RPMI7951 (cell line): ENCODE measurements at regions not wholly inside any gene's neighbourhood (a gene's known extent, or its start where the extent isn't known, plus 50 kb on each side); places are given as distances from the start of the nearest gene placed in this dataset.
"Not testable (repeated sequence)": the region's sequence is repeated elsewhere in the genome, so short reads cannot be mapped to it uniquely, and the experiment has no call there.

Experiments used
- DNase-seq: peaks from one replicate; pipeline ENCODE4 v3.0.0-alpha.2; 2012; ENCODE audit warnings: low read depth

DNA sequence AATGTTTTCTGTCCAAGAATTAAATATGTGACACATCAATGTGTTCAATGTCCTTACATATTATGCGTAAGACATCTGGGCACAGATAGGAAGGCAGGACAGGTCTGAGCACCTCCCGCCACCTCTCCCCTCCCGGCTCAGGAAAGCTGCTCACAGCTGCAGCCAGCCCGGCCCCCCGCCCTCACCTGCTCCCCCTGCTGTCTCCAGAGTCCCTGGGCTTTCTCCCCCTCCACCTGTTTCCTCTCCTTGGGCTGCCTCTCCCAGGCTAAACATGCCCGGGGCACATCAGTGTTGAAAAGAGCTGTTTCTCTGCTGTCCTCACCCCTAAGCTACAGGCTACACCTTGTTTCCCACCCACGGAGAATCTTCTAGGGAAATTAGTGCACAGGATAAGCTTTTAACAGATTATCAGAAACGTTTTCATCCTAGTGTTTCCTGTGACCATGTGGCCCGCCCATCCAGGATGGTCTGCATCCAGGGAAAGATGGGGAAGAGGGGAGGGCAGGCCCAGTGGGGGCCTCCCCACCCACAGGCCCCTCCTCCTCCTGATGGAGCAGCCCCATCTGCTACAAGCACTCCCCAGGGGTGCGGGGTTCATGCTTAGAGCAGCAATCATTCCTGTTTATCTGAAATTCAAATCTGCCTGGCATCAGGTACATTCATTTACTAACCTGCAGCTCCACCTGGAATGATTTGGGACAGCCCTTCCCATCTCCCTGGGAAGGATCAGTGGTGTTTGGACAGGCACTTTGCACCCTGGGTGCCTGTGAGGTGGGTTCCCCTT lies 273.8 kb upstream of the SFSWAP start:
- no peak for DNase-seq

DNA sequence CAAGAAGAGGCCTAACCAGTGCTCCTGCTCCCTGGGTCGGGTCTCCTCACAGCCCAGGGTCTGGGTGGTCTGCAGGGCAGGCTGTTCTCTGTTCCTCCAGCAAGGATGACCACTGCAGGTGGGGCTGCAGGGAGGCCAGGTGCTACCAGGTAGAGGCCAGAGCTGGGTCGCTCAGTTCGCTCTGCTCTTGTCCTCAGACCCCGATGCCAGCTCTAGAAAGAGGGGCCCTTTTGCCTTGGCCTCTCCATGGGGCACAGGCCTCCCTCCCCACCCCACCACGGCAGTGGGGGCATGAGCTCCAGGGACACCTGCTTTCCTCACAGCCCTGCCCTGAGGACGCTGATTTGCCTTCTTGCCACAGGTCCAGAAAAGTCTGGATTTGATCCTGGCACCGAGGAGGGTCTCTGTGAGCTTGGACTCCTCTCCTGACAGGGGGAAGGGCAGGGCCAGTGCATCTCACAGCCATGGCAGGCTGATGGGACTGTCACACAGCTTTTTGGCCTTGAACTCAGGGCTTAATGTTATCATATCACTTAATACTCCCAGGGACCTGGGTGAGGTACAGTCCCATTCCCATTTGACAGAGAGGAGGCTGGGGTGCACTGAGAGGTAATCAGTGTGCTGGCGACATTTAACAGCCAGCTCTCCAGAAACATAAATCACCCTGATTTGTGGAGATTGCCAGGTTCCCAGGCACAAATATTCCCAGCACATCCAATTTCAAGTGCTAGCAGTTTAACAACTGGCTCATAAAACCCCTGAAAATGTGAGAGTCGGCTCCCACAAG lies 273.0 kb upstream of the SFSWAP start:
- DNase-seq = no peak

DNA sequence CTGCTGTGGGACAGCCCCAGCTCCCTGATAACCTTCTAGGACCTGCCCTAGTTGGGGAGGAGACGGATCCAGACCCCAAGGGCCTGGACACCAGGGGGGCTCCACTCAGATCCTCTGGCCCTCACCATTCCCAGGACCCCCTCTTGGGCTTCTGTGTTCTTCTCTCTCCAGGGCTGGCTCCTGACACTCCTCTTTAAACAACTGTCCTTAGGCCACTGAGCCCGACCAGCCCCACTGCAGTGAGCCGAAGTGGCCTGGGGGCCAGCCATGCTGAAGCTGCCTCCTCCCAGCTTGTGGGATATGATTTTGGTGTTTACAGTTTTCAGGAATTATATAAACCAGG lies 272.4 kb upstream of the SFSWAP start:
- not testable (repeated sequence) for DNase-seq

- no peak for DNase-seq
These were observed 272.0 kb upstream of the SFSWAP start for GRCh38 chr12:131438881-131439280.

DNA sequence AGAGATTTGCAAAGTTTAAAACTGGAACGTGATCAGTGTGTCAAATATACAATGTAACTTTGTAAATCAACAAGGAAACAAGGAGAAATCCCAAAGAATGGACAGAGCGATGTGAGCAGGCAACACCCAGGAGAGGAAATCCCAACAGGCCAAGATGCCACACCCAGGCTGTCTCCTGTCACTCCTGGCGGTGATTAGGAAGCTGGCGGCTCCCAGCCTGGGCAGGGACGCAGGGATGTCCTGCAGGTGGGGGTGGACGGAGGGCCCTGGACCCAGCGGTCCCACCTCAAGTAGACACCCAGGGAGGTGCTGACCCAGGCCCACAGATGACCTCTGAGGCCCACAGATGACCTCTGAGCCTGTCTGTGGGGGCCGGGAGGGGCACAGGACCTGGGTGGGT lies 271.1 kb upstream of the SFSWAP start:
- DNase-seq = not testable (repeated sequence)

GRCh38 chr12:131440209-131441059 lies 270.5 kb upstream of the SFSWAP start:
- DNase-seq = not testable (repeated sequence)

GRCh38 chr12:131441060-131441396 lies 269.9 kb upstream of the SFSWAP start:
- no peak for DNase-seq

DNA sequence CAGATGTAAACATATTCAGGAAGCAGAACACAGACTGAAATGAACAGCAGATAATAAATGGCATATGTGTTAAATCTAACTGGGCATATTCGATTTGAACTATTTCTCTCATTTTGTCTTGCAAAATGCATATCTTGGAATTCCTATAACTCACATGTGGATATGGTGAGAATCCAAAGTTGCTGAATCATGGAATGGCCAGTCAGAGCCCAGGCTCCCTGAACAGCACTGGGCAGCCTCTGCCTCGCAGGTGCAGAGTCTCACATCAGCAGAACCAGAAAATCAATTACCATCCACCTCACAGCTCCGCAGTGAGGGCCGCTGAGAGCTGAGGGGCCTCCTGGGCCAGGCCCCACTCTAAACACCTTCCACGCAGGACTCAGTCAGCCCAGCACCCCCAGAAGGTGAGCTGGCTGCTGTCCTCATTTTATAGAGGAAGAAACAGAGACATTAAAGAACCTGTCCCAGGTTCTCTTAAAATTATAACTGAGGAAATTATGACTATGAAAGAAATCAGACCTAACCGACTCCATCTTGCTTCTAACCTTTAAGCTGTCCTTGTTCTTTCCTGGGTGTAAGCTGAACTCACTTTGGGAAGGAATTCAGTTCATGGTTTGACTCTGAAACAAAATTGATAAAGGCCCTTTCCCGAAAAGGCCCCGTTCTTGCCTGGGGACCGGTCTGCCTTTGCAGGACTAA lies 269.1 kb upstream of the SFSWAP start:
- DNase-seq = no peak

DNA sequence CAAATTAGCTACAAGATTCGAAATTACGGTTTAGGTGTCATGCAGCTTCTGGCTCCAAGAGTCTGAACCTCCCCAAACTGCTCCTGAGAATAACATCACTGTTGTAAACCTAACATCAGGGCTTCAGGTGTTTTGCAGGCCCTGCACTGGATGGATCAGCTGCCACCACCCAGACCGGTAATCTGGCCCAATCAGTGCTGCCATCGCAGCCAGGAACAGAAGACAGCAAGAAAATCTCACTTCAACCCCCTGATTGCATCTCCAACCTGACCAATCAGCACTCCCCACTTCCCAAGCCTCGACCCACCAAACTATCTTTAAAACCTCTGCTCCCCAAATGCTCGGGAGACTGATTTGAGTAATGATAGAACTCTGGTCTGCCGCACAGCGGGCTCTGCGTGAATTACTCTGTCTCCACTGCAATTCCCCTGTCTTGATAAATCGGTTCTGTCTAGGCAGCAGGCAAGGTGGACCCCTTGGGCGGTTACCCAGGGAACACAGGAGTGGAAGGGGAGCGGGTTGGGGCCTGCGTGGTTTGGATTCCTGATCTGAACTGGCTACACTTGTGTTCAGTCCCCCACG lies 268.5 kb upstream of the SFSWAP start:
- DNase-seq = no peak

DNA sequence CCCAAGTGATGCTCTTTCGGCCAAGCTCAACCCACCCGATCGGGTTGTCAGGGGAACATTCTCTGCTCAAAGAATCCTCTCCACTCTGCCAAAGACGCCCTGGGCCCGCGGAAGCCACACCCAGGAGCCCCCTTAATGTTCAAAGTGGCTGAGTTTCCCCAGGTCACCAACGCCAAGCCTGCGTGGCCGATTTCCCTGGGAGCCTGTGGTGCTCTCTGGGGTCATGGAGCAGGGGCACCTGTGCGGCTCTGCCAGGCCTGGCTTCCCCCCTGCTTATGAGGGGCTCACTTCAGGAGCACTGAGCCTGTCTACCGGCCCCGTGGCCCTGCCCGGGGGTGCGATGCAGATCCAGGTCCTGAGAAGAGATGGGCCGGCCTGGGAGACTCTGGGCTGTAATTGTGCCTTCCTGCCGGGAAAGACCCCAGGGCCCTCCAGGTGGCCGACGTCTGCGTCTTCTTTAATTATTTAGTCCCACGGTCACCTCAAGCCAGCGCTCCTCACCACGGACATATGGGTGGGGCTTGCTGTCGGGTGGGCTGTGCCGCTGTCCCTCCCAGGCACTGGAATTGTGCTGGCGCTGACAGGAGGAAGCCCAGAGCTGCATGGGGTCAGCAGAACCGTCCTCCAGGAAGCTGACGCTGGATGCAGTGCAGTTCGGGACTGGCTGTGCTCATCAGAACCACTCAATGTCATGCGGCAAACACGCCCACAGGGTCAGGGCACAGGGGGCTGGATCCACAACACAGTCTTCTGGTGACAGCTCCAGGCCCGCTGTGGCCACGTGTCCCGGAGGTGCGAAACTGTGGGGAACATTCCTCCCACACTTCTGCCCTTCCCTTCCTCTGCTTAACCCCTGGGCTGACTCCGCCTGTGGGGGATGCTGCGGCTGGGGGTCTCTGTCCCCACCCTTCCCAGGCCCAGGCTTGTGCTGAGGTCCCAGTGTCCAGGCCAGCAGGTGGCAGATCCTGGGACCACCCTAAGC lies 267.6 kb upstream of the SFSWAP start:
- no peak for DNase-seq

DNA sequence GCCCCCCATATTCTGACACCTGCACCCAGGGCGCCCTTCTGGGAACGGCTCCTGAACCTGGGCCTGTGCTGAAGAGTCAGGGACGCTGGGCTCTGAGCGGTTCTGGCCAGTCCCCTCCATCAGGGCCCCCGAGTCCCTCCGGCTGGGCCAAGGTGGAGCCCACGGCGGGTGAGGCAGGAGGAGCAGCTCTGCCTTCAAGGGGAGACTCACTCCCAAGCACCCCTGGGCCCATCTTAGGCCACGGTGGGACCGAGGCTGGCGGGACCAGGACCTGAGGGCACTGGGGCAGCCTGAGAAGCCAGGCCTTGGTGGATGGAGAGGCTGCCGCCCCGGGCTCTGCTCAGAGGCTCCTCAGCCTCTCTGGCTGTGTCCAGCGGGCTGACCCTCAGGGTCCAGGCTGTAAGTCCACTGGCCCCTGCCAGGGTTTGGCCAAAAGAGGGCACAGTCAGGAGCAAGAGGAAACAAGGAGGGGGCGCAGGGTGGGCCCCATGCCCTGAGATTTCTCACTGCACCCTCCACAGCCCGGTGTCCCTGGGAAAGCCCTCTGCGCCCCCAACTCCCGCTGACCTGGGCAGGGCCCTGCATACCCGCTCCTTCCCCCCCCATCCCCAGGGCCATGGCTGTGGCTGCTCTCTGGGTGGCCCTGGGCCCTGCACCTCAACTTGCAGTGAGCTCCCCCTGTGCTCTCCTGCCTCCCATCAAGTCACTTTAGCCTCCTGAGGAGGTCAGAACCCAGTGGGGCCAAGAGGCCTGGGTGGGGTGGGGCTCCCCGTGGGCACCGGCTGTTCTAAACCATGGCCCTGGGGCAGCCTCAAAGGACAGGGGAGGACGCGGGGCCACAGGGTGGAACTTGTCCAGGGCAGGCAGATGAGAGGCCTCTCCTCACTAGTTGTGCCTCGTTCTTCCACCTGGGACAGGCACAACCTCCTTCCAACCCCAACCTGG lies 266.4 kb upstream of the SFSWAP start:
- no peak for DNase-seq

DNA sequence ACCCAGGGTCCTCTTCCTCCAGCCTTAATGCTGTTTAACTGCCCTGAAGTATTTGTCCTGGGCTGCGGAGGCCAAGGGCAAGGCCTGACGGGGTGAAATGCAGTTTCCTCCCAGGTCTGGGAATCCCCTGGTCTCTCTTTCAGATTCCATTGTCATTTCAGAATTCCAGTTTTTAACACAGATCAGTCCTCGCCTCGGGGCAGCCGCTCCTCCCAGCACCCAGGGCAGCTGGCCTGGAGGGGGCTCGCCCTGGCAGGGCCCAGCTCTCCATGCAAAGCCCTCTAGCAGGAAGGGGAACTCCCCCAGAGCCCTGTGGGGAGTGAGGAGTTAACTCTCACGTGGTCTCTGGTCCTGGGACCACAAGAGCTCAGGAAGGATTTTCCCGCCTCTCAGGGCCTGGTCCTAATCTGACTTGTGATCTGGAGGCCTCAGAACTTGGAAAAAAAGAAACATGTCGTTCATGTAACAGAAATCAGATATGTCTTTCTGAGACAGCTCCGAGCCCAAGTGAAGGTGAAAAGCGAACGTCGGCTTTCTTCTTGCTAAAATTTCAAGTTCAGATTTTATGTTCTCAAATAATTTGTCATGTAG lies 265.6 kb upstream of the SFSWAP start:
- DNase-seq = no peak

- DNase-seq = no peak
These were observed 265.1 kb upstream of the SFSWAP start for GRCh38 chr12:131445795-131446194.

- DNase-seq = not testable (repeated sequence)
These were observed 263.3 kb upstream of the SFSWAP start for GRCh38 chr12:131447636-131448035.

- no peak for DNase-seq
These were observed 262.6 kb upstream of the SFSWAP start for GRCh38 chr12:131448254-131448795.

DNA sequence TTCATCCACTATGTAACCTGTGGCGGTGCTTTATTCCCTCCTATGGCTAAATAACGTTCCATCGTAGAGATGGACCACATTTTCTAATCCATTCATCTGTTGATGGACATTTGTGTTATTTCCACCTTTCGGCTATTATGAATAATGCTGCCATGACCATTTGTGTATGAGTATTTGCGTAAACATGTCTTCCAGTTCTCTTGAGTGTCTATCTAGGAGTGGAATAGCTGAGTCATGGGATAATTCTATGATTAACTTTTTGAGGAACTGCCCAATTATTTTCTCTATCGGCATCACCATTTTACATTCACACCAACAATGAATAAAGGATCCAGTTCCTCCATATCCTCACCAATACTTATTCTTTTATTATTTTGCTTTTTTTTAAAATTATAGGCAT lies 261.9 kb upstream of the SFSWAP start:
- no peak for DNase-seq

GRCh38 chr12:131452444-131452860 lies 258.4 kb upstream of the SFSWAP start:
- no peak for DNase-seq
